Endothelial cell of umbilical vein (primary cell): ENCODE measurements at regions not wholly inside any gene's neighbourhood (a gene's known extent, or its start where the extent isn't known, plus 50 kb on each side); places are given as distances from the start of the nearest gene placed in this dataset.

Experiments
- BruUV-seq: library from RNA; stranded (reverse); fragments of 400-500 nt; replicated peaks from 2 replicates; lab custom pipeline; 2021; lab: Mats Ljungman, UMichigan
- CTCF ChIA-PET: fragments of 300-600, 350-600 bp; sonication (Branson Sonifier 250); formaldehyde crosslinking; loops from one replicate; lab custom pipeline; 2021; ENCODE audit warnings: antibody characterized with exemption, inconsistent platforms; lab: Charles Lee
- POLR2A ChIA-PET: fragments of 300-600, 350-600 bp; sonication (Branson Sonifier 250); formaldehyde crosslinking; loops from one replicate; lab custom pipeline; 2021; ENCODE audit warnings: antibody characterized with exemption, inconsistent platforms; lab: Charles Lee
- DNase-seq: peaks from one replicate; pipeline ENCODE4 v3.0.0-alpha.2; 2011; ENCODE audit warnings: low read depth, low spot score
- FAIRE-seq: peaks from 2 replicates; lab custom pipeline; 2011; peaks lifted over from hg19 to GRCh38; lab: Jason Lieb, UNC
- H2AFZ ChIP-seq: 2 replicates; pipeline ENCODE4 v1.6.0; 2012; ENCODE audit warnings: low read depth, low read length, control low read depth, inconsistent platforms
- H3K27ac ChIP-seq: 2 replicates; pipeline ENCODE4 v1.5.1; 2011; ENCODE audit warnings: low read depth, mild to moderate bottlenecking, control low read depth, low read length, moderate library complexity; ENCODE audit not compliant: insufficient read depth
- H3K27me3 ChIP-seq, 2 experiments: 2 replicates each; pipeline versions ENCODE4 v1.6.0 to v1.6.1; 2011; ENCODE audit warnings: low read length in 2 of 2, mixed read lengths in 1 of 2; ENCODE audit not compliant: control insufficient read depth in 2 of 2, insufficient read depth in 2 of 2
- H3K36me3 ChIP-seq, 2 experiments: 2 replicates in 1 of 2; 3 replicates in 1 of 2; pipeline ENCODE4 v1.5.1; 2011; ENCODE audit warnings: low read length in 2 of 2, mild to moderate bottlenecking in 1 of 2, moderate library complexity in 1 of 2; ENCODE audit not compliant: control insufficient read depth in 2 of 2, insufficient read depth in 2 of 2; ENCODE audit errors: extremely low read depth in 1 of 2
- H3K4me1 ChIP-seq: 3 replicates; pipeline ENCODE4 v1.5.1; 2011; ENCODE audit warnings: mild to moderate bottlenecking, low read length; ENCODE audit not compliant: control insufficient read depth, insufficient read depth; ENCODE audit errors: extremely low read depth
- H3K4me2 ChIP-seq: 2 replicates; pipeline ENCODE4 v1.6.1; 2011; ENCODE audit warnings: low read length, control low read depth, mixed read lengths; ENCODE audit not compliant: insufficient read depth
- H3K4me3 ChIP-seq, 3 experiments: fragments of 200-600 bp in 1 of 3; sonication (generic), shearing (Covaris generic) in 1 of 3; replicated peaks in 1 of 3; 2 replicates each; pipeline ENCODE4 v1.5.1; 2011 to 2016; ENCODE audit warnings: control low read depth in 3 of 3, low read length in 3 of 3, mild to moderate bottlenecking in 2 of 3, inconsistent platforms in 1 of 3, low read depth in 1 of 3, moderate library complexity in 1 of 3; ENCODE audit not compliant: insufficient read depth in 1 of 3
- H3K79me2 ChIP-seq: 2 replicates; pipeline ENCODE4 v1.6.0; 2012; ENCODE audit warnings: low read length, inconsistent platforms; ENCODE audit not compliant: control insufficient read depth, insufficient read depth
- H3K9ac ChIP-seq: replicated peaks from 2 replicates; pipeline ENCODE3; 2011; ENCODE audit warnings: low read length, control low read depth; ENCODE audit not compliant: insufficient read depth; ENCODE audit errors: extremely low read depth
- H3K9me1 ChIP-seq: replicated peaks from 3 replicates; pipeline ENCODE4 v1.6.0; 2011; ENCODE audit warnings: mild to moderate bottlenecking, low read length; ENCODE audit not compliant: control insufficient read depth, insufficient read depth; ENCODE audit errors: extremely low read depth
- H3K9me3 ChIP-seq: replicated peaks from 2 replicates; pipeline ENCODE4 v1.5.1; 2012; ENCODE audit warnings: low read length, inconsistent platforms; ENCODE audit not compliant: control insufficient read depth, insufficient read depth
- H4K20me1 ChIP-seq: replicated peaks from 2 replicates; pipeline ENCODE3; 2011; ENCODE audit warnings: mild to moderate bottlenecking, low read length; ENCODE audit not compliant: control insufficient read depth, insufficient read depth; ENCODE audit errors: extremely low read depth
- EZH2 ChIP-seq: IDR thresholded peaks from 2 replicates; pipeline ENCODE4 v1.6.1; 2012; ENCODE audit warnings: borderline replicate concordance, low read depth, mild to moderate bottlenecking, moderate library complexity, low read length, inconsistent platforms; ENCODE audit not compliant: severe bottlenecking
- FOS ChIP-seq: IDR thresholded peaks from 2 replicates; pipeline ENCODE4 v1.6.1; 2011; ENCODE audit warnings: mild to moderate bottlenecking, low read length, moderate library complexity, borderline replicate concordance; ENCODE audit not compliant: insufficient read depth
- GATA2 ChIP-seq: IDR thresholded peaks from 2 replicates; pipeline ENCODE4 v1.7.0; 2011; ENCODE audit warnings: low read depth, mild to moderate bottlenecking, moderate library complexity, mixed read lengths, low read length; ENCODE audit not compliant: insufficient read length, insufficient read depth
- JUN ChIP-seq: IDR thresholded peaks from 2 replicates; pipeline ENCODE4 v1.6.1; 2011; ENCODE audit warnings: borderline replicate concordance, low read depth; ENCODE audit not compliant: insufficient read length, insufficient read depth
- POLR2AphosphoS5 ChIP-seq: IDR thresholded peaks from 2 replicates; pipeline ENCODE4 v1.6.1; 2012; ENCODE audit warnings: low read depth, mild to moderate bottlenecking, control low read depth, low read length, moderate library complexity; ENCODE audit not compliant: insufficient read depth
- dilution Hi-C: fragments of 300-500 bp; cut with MboI; formaldehyde crosslinking; loops from one replicate; pipeline ENCODE4 v1.15.0; 2019; ENCODE audit warnings: low sequenced_read_pairs; ENCODE audit not compliant: extremely low pct_ligation_motif_present
- intact Hi-C: fragments of 100-400 bp; cut with micrococcal nuclease; formaldehyde crosslinking; loops from one replicate; pipeline ENCODE4 v1.10.0; 2022
- TF ChIP-seq, protein P1 (sequence below), 2 donors: IDR thresholded peaks; 1 replicate in 1 of 2; 2 replicates in 1 of 2; pipeline ENCODE4 v1.5.1; 2011; ENCODE audit warnings: low read length in 2 of 2, mild to moderate bottlenecking in 2 of 2, moderate library complexity in 2 of 2, control low read depth in 1 of 2, inconsistent platforms in 1 of 2, low read depth in 1 of 2; ENCODE audit not compliant: insufficient read depth in 1 of 2; ENCODE audit errors: extremely low read depth in 1 of 2
- TF ChIP-seq, protein P2 (sequence below): IDR thresholded peaks from 2 replicates; pipeline ENCODE4 v1.6.1; 2011; ENCODE audit not compliant: insufficient read depth, insufficient read length

DNA sequence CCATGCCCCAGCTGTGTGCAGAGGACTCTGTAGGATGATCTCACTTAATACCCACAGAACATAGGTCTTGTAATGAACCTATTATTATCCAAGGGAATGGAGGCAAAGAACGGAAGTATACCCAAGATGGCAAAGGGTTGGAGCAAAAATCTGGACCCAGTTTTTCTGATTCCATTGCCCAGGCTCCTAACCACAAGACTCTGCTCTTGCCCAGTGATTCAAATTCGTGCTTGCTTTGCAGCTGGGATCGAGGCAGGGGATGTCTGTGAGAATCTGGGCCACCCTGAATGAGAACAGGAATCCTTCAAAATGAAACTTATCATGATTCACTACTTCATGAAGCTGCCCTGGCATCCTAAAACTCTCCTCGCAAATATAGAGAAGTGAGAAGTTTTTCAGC, 97.5 kb upstream of the KCNJ6 start:
- Histone ChIP-seq H3K4me1 (no peaks in the 10 kb centered on the region), H3K9me1 (no peaks in the 10 kb centered on the region), H3K27ac (no peak overlapping the region), H3K4me3 (no peak overlapping the region), H3K9me3 (no peaks in the 10 kb centered on the region), H3K9ac (no peak overlapping the region), H2AFZ (no peak overlapping the region), H3K79me2 (no peaks in the 10 kb centered on the region), H3K36me3 (no peaks in the 10 kb centered on the region), H3K4me2 (no peak overlapping the region), H4K20me1 (no peaks in the 10 kb centered on the region), H3K27me3 (no peaks in the 10 kb centered on the region)
- CTCF ChIA-PET: no interaction called here
- POLR2A ChIA-PET: no interaction called here
- DNase-seq (no peak), FAIRE-seq (no peak)
- no peak for TF ChIP-seq FOS
- no peak for TF ChIP-seq GATA2
- TF ChIP-seq JUN: no peak
- TF ChIP-seq, protein P1, sequence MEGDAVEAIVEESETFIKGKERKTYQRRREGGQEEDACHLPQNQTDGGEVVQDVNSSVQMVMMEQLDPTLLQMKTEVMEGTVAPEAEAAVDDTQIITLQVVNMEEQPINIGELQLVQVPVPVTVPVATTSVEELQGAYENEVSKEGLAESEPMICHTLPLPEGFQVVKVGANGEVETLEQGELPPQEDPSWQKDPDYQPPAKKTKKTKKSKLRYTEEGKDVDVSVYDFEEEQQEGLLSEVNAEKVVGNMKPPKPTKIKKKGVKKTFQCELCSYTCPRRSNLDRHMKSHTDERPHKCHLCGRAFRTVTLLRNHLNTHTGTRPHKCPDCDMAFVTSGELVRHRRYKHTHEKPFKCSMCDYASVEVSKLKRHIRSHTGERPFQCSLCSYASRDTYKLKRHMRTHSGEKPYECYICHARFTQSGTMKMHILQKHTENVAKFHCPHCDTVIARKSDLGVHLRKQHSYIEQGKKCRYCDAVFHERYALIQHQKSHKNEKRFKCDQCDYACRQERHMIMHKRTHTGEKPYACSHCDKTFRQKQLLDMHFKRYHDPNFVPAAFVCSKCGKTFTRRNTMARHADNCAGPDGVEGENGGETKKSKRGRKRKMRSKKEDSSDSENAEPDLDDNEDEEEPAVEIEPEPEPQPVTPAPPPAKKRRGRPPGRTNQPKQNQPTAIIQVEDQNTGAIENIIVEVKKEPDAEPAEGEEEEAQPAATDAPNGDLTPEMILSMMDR (IDR thresholded peaks at IDR 0.05; ENCODE audit: extremely low read depth in 1 of 2, insufficient read depth in 1 of 2, low read depth in 1 of 2, low read length in 2 of 2): no peak
- TF ChIP-seq, protein P2, sequence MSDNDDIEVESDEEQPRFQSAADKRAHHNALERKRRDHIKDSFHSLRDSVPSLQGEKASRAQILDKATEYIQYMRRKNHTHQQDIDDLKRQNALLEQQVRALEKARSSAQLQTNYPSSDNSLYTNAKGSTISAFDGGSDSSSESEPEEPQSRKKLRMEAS: no peak
- TF ChIP-seq POLR2AphosphoS5: no peak
- no peak for TF ChIP-seq EZH2
- intact Hi-C loops: no loop called here
- no TSS peak for BruUV-seq
- dilution Hi-C loops: no loop called here
